ENCODE measurements at regions not wholly inside any gene's neighbourhood (a gene's known extent, or its start where the extent isn't known, plus 50 kb on each side); places are given as distances from the start of the nearest gene placed in this dataset.

DNA sequence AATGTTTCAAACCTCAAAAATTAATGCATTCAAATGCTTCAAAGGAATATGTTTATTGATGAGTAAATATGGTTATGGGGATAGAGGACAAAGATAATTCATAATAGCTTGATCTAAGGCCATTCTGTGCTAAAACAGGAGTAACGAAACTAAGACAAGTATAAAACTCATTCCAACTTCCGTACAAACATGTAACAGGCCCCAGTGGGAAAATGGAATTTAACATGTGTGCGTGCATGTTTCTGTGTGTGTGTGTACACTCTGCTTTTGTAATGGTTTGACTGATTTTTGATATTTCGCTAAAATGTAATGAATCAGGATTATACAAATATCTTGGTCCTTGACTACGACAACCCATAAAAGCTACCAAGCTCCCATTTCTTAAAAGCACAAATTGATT lies 91.0 kb downstream of the KLF12 start:
- DNase-seq (ENCODE audit: low spot score): no peak

GRCh38 chr13:74040200-74040599 lies 94.0 kb downstream of the KLF12 start:
- no peak for DNase-seq (ENCODE audit: low spot score)

- no peak for DNase-seq (ENCODE audit: low spot score)
These were observed 94.5 kb downstream of the KLF12 start for GRCh38 chr13:74039667-74040066.

GRCh38 chr13:74039154-74039553 lies 95.0 kb downstream of the KLF12 start:
- DNase-seq (ENCODE audit: low spot score): no peak

DNA sequence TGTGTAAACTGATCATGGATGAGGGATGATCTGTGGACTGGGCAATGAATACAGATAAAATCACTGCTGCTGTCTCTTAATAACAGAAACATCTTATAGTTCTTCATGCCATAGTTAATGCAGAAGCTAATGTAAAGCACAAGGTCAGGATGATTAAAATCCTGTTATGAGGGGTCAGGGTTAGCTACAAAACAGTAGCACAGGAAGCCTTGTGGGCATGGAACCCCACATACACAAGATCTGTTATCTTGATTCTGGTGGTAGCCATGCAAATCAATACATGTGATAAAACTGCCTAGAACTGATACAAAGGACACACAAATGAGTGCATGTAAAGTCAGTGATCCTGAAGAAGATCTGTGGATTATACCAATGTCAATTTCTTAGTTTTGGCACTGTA lies 96.4 kb downstream of the KLF12 start:
- DNase-seq (ENCODE audit: low spot score): no peak

DNA sequence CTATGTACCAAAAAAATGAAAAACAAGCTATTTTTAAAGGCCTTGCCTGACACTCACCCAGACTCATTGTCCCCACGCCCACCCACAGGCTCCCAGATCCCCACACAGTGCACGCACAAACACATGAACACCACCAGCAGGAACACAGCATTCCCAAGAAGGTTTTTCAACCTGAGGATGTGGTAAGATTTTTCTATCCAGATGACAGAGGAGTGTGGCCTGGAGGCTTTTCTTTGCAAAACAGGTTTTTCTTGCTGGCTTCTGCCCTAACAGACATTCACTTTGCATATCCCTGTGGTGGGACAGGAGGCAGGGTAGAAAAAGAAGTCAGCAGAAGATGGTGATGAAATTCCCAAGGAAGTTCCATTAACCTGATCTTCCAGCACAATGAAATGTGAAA lies 97.8 kb downstream of the KLF12 start:
- no peak for DNase-seq (ENCODE audit: low spot score)

GRCh38 chr13:74035896-74036295 lies 98.3 kb downstream of the KLF12 start:
- DNase-seq (ENCODE audit: low spot score): no peak

GRCh38 chr13:74032325-74032724 lies 101.9 kb downstream of the KLF12 start:
- no peak for DNase-seq (ENCODE audit: low spot score)

GRCh38 chr13:74027161-74027779 lies 106.9 kb downstream of the KLF12 start:
- no peak for DNase-seq (ENCODE audit: low spot score)

DNA sequence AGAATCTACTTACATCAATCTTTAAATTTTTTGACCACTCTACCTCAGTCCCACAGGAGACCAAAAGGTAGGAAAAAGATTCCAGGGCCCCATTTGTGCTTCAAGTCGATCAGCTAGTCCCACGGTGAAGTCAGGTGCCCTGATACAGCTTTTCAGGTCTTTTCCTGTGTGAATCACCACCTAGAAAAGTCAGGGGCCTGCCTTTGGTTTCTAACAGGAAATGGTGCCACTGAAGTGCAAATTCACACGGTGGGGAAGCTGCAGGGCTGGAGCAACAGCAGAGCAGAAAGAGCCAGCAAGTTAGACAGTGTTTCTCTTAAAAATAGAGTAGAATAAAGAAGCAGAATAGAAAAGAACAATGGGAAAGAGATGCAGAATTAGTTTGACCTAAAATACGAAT lies 107.5 kb downstream of the KLF12 start:
- no peak for DNase-seq (ENCODE audit: low spot score)

DNA sequence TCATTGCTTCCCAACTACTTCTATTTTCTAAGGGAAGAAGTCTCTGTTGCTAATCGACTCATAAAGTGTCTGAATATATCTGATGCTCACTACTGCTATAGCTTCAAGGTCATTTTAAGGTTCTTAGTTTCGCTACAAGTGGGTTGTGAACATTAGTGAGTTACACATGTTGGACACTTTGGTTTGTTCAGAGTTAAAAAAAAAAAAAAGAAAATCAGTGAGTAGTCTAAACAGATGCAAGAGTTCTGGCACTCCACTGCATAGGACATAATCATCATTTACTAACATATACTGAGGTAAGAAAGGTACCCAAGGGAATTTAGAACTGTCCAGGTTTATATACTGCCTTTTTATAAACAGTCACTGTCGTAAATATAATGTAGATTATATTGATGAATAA lies 108.8 kb downstream of the KLF12 start:
- DNase-seq (ENCODE audit: low spot score): no peak

GRCh38 chr13:74024856-74025255 lies 109.3 kb downstream of the KLF12 start:
- DNase-seq (ENCODE audit: low spot score): no peak

DNA sequence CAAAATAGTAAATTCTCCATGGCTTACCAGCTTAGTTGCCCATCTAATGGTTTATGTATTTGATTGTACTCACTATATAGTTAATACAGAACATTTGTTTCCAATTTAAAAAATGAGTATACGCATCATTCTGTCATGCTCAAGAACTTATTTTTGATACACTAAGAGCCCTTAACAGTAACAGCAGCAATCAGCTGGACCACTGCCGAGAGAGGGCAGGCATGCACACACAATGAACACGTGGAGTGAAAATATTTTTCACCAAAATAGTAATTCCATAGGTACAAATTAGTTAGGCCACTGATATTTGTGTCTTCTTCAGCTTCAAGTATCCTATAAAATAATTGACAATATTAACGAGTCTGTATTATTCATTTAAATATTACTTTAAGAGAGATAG lies 109.9 kb downstream of the KLF12 start:
- DNase-seq (ENCODE audit: low spot score): no peak

DNA sequence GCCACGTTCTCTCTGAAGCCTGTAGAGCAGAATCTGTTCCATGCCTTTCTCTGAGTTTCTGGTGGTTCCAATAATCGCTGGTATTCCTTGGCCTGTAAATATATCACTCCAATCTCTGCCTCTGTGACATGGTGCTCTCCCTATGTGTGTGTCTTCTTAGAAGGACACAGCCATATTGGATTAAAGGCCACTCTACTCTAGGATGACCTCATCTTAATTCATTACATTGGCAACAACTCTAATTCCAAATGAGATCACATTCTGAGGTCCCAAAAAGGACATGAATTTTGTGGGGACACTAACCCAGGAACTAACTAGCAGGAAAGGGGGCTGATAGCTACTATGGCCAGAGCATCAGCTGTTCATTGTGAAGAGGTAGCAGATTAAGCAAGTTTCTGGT lies 110.7 kb downstream of the KLF12 start:
- no peak for DNase-seq (ENCODE audit: low spot score)

GRCh38 chr13:74021505-74021904 lies 112.7 kb downstream of the KLF12 start:
- DNase-seq (ENCODE audit: low spot score): no peak

GRCh38 chr13:74018062-74018431 lies 116.2 kb downstream of the KLF12 start:
- no peak for DNase-seq (ENCODE audit: low spot score)

GRCh38 chr13:74017301-74018061 lies 116.7 kb downstream of the KLF12 start:
- DNase-seq (ENCODE audit: low spot score): no peak

GRCh38 chr13:74015137-74015536 lies 119.1 kb downstream of the KLF12 start:
- DNase-seq (ENCODE audit: low spot score): no peak

- no peak for DNase-seq (ENCODE audit: low spot score)
These were observed 125.0 kb downstream of the KLF12 start for GRCh38 chr13:74009100-74009668.

DNA sequence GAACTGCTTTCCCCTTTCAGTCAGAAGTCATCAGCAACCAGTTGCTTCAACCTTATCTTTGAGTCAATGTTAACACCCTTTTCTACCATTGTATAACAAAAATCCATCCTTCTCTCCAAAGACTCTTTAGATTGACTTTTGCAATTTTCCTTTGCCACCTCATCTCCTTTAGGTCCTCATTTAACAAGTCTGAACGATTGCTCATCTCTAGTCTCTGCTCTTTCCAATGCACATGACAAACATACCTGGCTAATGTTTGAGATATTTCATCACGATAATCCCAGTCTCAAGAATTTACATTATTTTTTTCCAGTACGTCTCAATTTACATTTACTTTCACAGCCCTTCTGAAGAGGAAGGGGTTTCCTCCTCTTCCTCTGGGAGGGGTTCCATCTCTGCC lies 127.5 kb downstream of the KLF12 start:
- no peak for DNase-seq (ENCODE audit: low spot score)

DNA sequence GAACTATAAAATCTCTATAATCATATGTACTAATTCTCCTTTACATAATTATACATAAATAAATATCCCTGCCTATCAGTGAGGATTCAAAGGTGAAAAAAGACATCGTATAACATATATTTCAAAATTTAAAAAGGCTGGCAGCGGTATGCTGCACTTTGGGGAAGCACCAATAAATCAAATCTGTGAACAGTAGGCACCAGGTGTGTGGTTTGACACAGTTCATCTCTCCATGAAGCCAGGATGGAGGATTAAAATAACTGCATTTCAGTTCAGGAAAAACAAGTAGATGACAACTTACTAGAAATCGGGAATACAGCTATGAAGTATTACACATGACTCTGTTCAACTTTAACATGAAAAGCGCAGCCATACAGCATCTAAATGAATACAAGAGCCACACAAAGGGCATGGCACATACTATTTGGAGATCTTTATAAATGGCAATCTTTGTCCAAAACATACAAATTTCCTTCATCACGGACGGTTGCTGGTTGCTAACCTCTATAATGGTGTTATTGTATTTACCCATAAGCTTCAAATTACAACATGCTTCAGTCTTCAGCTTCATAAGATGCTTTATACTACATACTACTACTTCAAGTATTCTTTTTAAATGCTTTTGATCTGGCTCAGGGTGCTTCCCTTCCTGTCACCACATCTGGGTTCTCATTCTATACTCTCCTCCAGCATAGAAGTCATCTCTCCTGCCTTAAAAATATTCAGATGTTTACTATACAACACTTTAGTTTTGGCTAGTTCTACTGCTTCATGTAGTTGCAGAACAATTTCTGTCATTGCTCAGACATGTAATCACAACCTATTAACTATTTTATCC lies 128.7 kb downstream of the KLF12 start:
- DNase-seq (ENCODE audit: low spot score): no peak

DNA sequence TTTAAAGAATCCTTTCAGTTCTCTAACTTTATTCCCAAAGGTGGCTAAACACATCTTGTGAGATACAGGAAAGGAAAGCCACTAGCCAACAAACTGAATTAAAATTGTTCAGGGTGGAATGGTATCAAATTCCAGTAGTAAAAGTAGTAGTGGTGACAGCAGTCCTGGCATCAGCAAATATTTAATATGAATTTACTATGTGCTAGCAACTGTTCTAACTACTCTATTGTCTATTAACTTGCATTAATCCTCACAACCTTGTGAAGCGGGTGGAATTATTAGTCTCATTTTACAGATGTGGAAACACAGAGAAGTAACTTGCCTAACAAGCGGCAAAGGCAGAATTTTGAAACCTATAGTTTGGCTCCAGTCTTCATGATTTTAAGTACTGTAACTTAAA lies 130.1 kb downstream of the KLF12 start:
- DNase-seq (ENCODE audit: low spot score): no peak

GRCh38 chr13:74003374-74003773 lies 130.8 kb downstream of the KLF12 start:
- DNase-seq (ENCODE audit: low spot score): no peak

Data from putamen (tissue), 1 donor.